Panc1 (cell line): ENCODE measurements at regions not wholly inside any gene's neighbourhood (a gene's known extent, or its start where the extent isn't known, plus 50 kb on each side); places are given as distances from the start of the nearest gene placed in this dataset.
"Not testable (repeated sequence)": the region's sequence is repeated elsewhere in the genome, so short reads cannot be mapped to it uniquely, and the experiment has no call there.

Experiments
- ATAC-seq: fragments of 200-7000 bp; cut with Tn5 transposase; 2 replicates; pipeline ENCODE4 v1.9.1; 2020; ENCODE audit warnings: mild to moderate bottlenecking, moderate library complexity
- BruUV-seq: library from RNA; stranded (reverse); fragments of 400-500 nt; replicated peaks from 2 replicates; lab custom pipeline; 2021; lab: Mats Ljungman, UMichigan
- CTCF ChIA-PET: fragments of 300-600 bp; sonication (Branson Sonifier 250); formaldehyde crosslinking; loops from one replicate; lab custom pipeline; 2022; ENCODE audit warnings: antibody characterized with exemption; lab: Charles Lee
- POLR2A ChIA-PET: fragments of 300-600 bp; sonication (Branson Sonifier 250); formaldehyde crosslinking; loops from one replicate; lab custom pipeline; 2022; ENCODE audit warnings: antibody characterized with exemption; lab: Charles Lee
- DNase-seq: peaks from one replicate; pipeline ENCODE4 v3.0.0-alpha.2; 2010; ENCODE audit warnings: low read depth, low spot score
- H3K27ac ChIP-seq: 2 replicates; pipeline ENCODE4 v1.5.1; 2011; ENCODE audit warnings: mild to moderate bottlenecking, low read length, inconsistent platforms
- H3K27me3 ChIP-seq: fragments of 200-500 bp; sonication (Bioruptor generic); 2 replicates; pipeline ENCODE4 v1.6.0; 2014; ENCODE audit warnings: low read length, inconsistent platforms; ENCODE audit not compliant: control insufficient read depth, insufficient read depth
- H3K36me3 ChIP-seq: fragments of 200-500 bp; sonication (Bioruptor generic); 2 replicates; pipeline ENCODE4 v1.5.1; 2014; ENCODE audit warnings: inconsistent platforms, mild to moderate bottlenecking, low read length, moderate library complexity; ENCODE audit not compliant: control insufficient read depth, insufficient read depth
- H3K4me1 ChIP-seq: 2 replicates; pipeline ENCODE4 v1.5.1; 2011; ENCODE audit warnings: inconsistent platforms, mild to moderate bottlenecking, low read length, moderate library complexity; ENCODE audit not compliant: control insufficient read depth, insufficient read depth
- H3K4me3 ChIP-seq, 2 experiments: 2 replicates each; pipeline ENCODE4 v1.5.1; 2011 to 2012; ENCODE audit warnings: low read depth in 2 of 2, low read length in 2 of 2, mild to moderate bottlenecking in 2 of 2, inconsistent platforms in 1 of 2, moderate library complexity in 1 of 2
- H3K9me3 ChIP-seq: fragments of 200-500 bp; sonication (Bioruptor generic); 2 replicates; pipeline ENCODE4 v1.5.1; 2014; ENCODE audit warnings: low read depth, mild to moderate bottlenecking, inconsistent platforms, low read length, moderate library complexity; ENCODE audit not compliant: control insufficient read depth, insufficient read depth
- POLR2AphosphoS5 ChIP-seq: IDR thresholded peaks from 2 replicates; pipeline ENCODE4 v1.6.1; 2012; ENCODE audit warnings: mild to moderate bottlenecking, low read depth, low read length, moderate library complexity
- SIN3A ChIP-seq: IDR thresholded peaks from 2 replicates; pipeline ENCODE4 v1.6.1; 2012; ENCODE audit warnings: low read depth, mild to moderate bottlenecking, low read length, moderate library complexity, borderline replicate concordance; ENCODE audit not compliant: insufficient read depth
- TCF7L2 ChIP-seq: IDR thresholded peaks from 2 replicates; pipeline ENCODE4 v1.6.1; 2011; ENCODE audit warnings: mild to moderate bottlenecking, low read depth, low read length, inconsistent platforms
- in situ Hi-C: cut with HindIII; loops from 2 replicates; pipeline ENCODE4 v1.10.0; 2016; ENCODE audit warnings: low sequenced_read_pairs, low pct_unique_long_range_greater_than_20kb
- intact Hi-C: fragments of 100-400 bp; cut with micrococcal nuclease; formaldehyde crosslinking; loops from one replicate; pipeline ENCODE4 v1.10.0; 2022; ENCODE audit not compliant: unreplicated experiment
- TF ChIP-seq, protein P1 (sequence below): fragments of 450-650 bp; IDR thresholded peaks from 2 replicates; pipeline ENCODE4 v1.5.1; 2017; ENCODE audit warnings: mild to moderate bottlenecking
- TF ChIP-seq, protein P2 (sequence below), 2 experiments: IDR thresholded peaks; 2 replicates each; pipeline ENCODE4 v1.6.1; 2011 to 2012; ENCODE audit warnings: low read depth in 2 of 2, control low read depth in 1 of 2, low read length in 1 of 2, mild to moderate bottlenecking in 1 of 2, moderate library complexity in 1 of 2; ENCODE audit not compliant: insufficient read depth in 1 of 2

DNA sequence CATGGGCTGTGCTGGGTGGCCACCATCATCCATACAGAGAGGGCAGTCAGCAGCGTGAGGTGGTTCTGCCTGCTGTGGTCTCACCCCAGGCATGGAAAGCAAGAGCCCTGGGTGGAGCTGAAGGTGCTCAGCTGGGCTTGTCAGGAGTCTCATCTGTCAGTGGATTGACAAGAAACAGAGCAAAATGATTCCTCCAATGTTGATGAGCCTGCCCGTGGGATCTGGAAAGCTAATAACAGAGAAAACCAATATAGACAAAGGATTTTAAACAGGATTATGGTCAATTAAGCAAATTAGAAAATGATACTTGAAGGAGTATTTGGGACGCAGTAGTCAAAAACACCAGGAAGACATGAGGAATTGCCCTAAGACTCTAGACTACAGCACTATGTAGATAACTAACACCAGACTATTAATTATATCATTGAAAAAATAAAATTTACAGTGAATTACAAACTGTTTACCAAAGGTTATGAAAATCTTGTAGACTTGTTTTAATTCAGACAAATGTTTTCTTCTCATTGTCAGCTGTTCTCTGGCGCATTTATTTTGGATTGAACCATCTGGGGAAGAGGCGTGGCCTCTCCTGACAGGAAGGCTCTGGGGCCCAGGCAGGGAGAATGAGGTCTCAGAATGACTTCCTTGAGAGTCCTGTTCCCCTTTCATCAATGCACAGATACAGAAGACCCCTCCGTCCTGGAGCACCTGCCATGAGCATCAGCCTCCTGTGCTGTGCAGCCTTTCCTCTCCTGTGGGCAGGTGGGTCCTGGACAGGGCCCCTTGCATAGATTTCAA, 211.2 kb upstream of the PRSS58 start:
- BruUV-seq, result no TSS peak
- no peaks in the 10 kb centered on the region for H3K36me3 ChIP-seq
- H3K27me3 ChIP-seq, result peaks cover 3% of the 10 kb centered on the region; the same call in 1 of the 2 replicates
- no peak overlapping the region for H3K4me3 ChIP-seq
- DNase-seq, result no peak
- no peak for ATAC-seq
- POLR2A ChIA-PET, result no interaction called here
- TF ChIP-seq SIN3A (no peak), TCF7L2 (no peak), POLR2AphosphoS5 (no peak)
- TF ChIP-seq, protein P1, sequence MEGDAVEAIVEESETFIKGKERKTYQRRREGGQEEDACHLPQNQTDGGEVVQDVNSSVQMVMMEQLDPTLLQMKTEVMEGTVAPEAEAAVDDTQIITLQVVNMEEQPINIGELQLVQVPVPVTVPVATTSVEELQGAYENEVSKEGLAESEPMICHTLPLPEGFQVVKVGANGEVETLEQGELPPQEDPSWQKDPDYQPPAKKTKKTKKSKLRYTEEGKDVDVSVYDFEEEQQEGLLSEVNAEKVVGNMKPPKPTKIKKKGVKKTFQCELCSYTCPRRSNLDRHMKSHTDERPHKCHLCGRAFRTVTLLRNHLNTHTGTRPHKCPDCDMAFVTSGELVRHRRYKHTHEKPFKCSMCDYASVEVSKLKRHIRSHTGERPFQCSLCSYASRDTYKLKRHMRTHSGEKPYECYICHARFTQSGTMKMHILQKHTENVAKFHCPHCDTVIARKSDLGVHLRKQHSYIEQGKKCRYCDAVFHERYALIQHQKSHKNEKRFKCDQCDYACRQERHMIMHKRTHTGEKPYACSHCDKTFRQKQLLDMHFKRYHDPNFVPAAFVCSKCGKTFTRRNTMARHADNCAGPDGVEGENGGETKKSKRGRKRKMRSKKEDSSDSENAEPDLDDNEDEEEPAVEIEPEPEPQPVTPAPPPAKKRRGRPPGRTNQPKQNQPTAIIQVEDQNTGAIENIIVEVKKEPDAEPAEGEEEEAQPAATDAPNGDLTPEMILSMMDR, result no peak
- TF ChIP-seq, protein P2, sequence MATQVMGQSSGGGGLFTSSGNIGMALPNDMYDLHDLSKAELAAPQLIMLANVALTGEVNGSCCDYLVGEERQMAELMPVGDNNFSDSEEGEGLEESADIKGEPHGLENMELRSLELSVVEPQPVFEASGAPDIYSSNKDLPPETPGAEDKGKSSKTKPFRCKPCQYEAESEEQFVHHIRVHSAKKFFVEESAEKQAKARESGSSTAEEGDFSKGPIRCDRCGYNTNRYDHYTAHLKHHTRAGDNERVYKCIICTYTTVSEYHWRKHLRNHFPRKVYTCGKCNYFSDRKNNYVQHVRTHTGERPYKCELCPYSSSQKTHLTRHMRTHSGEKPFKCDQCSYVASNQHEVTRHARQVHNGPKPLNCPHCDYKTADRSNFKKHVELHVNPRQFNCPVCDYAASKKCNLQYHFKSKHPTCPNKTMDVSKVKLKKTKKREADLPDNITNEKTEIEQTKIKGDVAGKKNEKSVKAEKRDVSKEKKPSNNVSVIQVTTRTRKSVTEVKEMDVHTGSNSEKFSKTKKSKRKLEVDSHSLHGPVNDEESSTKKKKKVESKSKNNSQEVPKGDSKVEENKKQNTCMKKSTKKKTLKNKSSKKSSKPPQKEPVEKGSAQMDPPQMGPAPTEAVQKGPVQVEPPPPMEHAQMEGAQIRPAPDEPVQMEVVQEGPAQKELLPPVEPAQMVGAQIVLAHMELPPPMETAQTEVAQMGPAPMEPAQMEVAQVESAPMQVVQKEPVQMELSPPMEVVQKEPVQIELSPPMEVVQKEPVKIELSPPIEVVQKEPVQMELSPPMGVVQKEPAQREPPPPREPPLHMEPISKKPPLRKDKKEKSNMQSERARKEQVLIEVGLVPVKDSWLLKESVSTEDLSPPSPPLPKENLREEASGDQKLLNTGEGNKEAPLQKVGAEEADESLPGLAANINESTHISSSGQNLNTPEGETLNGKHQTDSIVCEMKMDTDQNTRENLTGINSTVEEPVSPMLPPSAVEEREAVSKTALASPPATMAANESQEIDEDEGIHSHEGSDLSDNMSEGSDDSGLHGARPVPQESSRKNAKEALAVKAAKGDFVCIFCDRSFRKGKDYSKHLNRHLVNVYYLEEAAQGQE (IDR thresholded peaks at IDR 0.05; ENCODE audit: insufficient read depth in 1 of 2, low read depth in 2 of 2, low read length in 1 of 2), result no peak
- H3K9me3 ChIP-seq, result no peaks in the 10 kb centered on the region
- CTCF ChIA-PET, result interaction anchor here (0.6 kb wide), 1 partner anchor 837 kb away, joined by 17 read pairs; no protein-coding TSS in a partner anchor
- in situ Hi-C loops (no loop called here), intact Hi-C loops (no loop called here)
- no peak overlapping the region for H3K27ac ChIP-seq
- no peaks in the 10 kb centered on the region for H3K4me1 ChIP-seq

DNA sequence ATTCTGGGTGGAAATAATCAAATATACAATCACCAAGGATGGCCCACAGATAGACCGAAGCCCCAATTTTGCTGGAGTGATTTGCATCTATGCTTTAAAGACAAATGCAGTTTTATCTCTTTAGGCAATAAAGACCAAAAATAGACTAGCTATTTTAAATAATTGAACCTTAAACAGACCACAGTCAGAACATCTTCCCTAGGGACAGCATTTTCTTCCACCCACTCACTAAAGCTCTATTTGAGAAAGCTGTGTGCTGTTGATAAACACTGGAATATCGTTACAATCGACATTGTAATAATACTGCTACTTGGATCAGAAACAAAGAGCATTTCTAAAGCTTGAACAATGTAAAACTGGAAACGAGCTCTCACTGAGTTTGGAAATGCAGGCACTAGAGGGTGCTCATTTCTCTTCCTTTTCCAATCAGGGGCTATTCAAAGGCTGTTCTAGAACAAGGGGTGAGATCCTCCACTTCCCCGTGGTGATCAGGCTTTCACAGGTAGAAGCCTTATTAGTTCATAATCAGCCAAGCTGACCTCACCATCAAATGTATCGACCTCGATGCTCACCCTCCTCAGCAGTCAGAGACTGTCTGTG, 209.3 kb upstream of the PRSS58 start:
- CTCF ChIA-PET, H3K4me1 ChIP-seq, in situ Hi-C loops, POLR2A ChIA-PET, H3K4me3 ChIP-seq, H3K27ac ChIP-seq, DNase-seq, H3K36me3 ChIP-seq, H3K27me3 ChIP-seq, intact Hi-C loops, BruUV-seq, H3K9me3 ChIP-seq: not testable (repeated sequence)
- peak; percentile 41; the same call in 1 of the 2 replicates for ATAC-seq

DNA sequence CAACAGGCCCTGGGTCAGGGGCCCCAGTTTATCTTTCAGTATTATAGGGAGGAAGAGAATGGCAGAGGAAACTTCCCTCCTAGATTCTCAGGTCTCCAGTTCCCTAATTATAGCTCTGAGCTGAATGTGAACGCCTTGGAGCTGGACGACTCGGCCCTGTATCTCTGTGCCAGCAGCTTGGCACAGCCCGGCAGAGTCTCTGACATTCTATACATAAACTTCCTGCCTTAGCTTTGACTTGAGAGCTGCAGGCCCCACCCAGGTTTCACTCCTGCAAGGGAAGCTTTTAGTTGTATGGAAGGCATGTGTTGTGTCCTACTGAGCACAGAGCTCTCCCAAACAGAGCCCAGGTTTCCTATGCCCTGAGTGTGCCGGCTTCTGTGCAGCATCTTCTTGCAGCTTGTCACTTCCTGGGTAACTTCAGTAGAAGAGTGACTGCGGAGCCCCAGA, 205.6 kb upstream of the PRSS58 start:
- CTCF ChIA-PET, result interaction anchor here (0.6 kb wide), 2 partner anchors 37 to 56 kb away, joined by 3 read pairs; no protein-coding TSS in a partner anchor
- H3K4me3 ChIP-seq, result no peak overlapping the region
- intact Hi-C loops, result no loop called here
- no peak for TF ChIP-seq TCF7L2
- TF ChIP-seq, protein P1, result no peak
- no peak for TF ChIP-seq POLR2AphosphoS5
- no peak for TF ChIP-seq SIN3A
- DNase-seq (no peak), ATAC-seq (no peak)
- no peaks in the 10 kb centered on the region for H3K4me1 ChIP-seq
- H3K27me3 ChIP-seq, result peaks cover 5% of the 10 kb centered on the region
- POLR2A ChIA-PET, result no interaction called here
- H3K27ac ChIP-seq, result no peak overlapping the region
- in situ Hi-C loops, result no loop called here
- BruUV-seq, result no TSS peak
- H3K36me3 ChIP-seq, result no peaks in the 10 kb centered on the region
- no peaks in the 10 kb centered on the region for H3K9me3 ChIP-seq
